NCI-H1694 treated with DMSO at 0.1 percent for 48 hours (cell line): ENCODE measurements at regions not wholly inside any gene's neighbourhood (a gene's known extent, or its start where the extent isn't known, plus 50 kb on each side); places are given as distances from the start of the nearest gene placed in this dataset.
A peak's percentile ranks its signal among the peaks of the same experiment; 100 is the strongest.
"Not testable (repeated sequence)": the region's sequence is repeated elsewhere in the genome, so short reads cannot be mapped to it uniquely, and the experiment has no call there.

ENCODE experiments used
- DNase-seq: peaks from one replicate; lab custom pipeline; 2025; lab: John Stamatoyannopoulos, UW

DNA sequence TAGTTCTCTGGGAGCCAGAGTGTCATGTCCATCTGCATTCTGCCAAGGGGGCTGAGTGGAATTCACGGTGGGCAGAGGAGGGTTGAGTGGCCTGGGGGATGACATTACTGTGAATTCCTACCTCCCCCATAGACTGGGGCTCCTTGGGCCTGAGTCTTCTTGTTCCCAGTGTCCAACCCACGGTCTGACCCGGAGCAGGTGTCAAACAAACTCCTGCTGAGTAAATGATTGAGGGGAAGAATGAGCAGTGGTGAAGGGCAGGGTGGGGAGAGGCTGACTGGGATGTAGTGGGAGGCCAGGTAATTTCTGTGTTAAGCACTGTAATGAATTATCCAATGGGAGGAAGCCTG, 597.6 kb downstream of the MATN1 start:
- no peak for DNase-seq

DNA sequence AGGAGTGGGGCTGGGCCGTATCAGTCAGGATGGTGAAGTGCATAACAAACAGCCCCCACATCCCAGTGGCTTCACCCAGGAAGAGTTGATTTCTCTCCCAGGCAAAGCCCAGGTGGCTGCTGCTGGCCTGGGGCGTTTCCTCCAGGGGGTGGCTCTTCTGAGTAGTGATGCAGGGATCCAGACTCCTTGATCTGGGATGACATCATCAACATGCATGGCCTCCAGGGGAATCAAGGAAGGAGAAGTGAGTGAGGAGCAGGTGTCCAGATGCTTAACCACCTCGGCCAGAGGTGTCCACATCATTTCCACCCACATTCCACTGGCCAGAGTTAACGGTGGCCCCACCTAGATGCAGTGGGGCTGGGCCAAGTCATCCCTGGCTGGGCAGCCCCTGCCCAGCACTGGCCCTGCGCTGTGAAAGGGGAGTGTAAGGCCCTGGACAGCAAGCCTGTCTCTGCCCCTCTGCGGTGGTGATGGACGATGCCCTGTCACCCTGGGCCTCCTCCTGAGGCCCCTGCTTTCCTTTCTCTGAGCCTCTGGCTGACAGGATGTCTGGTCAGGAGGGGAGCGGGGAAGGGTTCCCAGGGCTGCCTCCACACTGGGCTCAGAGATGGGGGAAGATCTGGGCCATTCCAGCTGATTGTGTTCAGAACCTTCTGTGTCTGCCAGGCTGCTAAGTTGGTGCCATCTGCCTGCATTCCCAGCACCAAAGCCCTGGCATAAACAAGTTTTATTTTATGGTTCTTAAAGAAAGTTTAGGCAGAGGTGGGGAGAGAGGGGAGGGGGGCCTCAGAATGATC, 598.2 kb downstream of the MATN1 start:
- DNase-seq = no peak

DNA sequence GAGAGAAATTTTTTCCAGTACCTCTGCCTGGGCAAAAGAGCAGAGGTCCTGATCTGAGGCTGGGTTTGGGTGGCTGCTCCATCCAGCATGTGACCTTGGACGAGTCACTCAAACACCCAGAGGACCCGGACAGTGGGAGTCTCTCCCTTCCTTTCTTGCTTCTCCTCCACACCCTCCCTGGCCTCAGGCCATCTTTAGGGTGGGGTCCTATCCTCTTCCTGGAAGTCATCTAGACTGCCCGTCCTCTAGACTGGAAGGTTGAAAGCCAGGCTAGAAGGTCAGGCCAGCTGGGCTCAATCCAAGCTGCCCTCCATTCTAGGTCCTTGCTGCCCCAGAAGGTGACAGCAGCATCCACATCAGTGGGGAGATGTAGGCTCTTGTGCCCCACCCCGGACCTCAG, 599.5 kb downstream of the MATN1 start:
- no peak for DNase-seq

DNA sequence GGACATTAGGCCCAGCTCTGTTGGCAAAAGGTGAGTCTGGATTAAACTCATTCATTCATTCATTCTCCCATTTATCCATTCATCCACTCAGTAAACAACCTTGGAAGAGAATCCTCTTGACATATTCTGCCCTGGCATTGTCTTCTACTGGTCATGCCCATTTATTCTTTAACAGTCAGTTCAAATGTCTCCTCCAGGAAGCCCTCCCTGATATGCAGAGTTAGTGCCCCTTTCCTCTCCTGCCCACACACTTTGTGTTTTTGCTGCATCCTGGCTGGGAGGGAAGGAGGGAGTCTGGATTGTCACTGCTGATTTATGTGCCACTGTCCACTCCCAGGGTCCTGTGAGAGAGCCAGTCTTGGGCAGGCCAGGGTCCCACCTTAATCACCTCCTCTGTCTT, 600.3 kb downstream of the MATN1 start:
- DNase-seq = no peak

DNA sequence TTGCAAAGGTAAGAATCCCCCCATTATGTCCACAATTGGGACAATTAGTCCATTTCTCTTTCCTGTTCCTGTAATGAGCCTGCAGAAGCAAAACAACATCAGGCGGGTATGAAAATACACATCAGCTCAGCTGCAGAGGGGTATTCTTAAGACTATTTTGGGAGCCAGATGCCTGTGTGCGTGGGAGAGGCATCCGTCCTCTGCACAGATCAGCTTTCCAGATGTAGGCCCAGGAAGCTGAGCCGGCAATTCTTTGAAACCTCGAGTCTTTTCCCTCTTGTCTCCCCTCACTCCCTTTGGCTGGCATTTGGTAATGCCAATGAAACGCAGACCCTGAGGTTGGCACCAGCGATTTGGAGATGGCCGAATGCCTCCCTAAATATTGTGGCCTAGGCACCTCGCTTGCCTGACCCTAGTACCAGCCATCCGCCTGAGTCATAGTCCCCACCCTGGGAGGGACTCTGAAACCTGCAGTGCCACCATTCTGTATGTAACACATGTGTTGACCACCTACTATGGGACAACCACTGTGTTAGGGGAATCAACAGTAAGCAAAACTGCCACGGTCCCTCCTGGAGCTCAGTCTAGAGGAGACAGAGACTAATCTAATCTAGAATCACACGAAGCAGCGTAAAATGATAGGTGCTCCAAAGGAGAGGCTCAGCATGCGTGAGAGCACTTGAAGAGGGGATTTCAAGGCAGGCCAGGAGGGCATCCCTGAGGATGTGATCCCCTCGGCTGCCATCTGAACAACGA, 603.0 kb downstream of the MATN1 start:
- no peak for DNase-seq

DNA sequence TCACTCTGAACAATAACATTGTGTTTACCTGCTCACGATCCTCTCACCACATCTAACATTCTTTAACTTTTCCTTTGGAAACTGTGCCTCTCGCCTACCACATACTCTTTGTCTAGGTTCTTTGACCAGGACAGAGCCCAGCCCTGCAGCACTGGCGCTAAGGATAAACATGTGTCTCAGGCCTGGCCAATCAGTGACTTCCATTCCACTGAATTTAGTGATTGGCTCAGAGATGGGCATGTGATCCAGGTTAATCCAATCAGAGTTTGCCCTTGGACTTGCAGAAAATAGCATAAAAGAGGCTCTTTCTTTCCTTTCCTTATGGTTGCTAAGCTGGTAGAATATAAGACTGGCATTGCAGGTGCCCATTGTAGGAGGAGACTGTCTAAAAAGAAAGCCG, 605.7 kb downstream of the MATN1 start:
- DNase-seq = no peak

DNA sequence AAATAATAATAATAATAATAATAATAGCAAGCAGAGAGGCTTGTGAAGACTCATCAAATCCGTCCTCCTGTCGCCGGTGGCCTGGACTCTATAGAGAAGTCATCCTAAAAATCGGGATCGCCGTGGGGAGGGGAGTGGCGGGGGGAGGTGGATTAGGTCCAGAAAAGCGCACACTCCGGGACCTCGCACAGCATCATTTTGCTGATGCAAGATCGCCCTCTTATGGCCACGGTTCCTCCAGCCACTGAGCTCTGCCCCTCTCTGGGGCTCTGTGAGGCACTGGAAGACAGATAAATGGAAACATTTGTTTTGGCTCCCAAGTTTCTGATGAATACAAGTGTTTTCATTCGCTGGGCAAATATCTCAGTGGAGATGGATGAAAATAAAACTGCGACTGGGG, 612.0 kb downstream of the MATN1 start:
- peak; percentile 51 for DNase-seq

DNA sequence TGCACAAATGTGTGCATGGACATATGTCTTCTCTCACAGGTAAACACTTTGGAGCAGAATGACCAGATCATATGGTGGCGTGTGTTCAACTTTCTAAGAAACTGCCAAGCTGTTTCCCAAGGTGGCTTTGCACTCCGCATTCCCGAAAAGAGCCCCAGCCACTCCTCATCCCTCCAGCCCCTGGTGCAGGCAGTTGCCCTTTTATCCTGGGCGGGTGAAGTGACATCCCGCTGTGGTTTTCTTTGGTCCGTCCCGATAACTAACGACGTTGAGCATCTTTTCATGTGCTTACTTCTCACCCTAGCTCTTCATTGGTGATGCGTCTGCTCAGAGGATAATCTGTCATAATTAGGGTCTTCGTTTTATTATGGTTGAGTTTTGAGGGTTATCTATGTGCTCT, 612.5 kb downstream of the MATN1 start:
- DNase-seq = no peak

DNA sequence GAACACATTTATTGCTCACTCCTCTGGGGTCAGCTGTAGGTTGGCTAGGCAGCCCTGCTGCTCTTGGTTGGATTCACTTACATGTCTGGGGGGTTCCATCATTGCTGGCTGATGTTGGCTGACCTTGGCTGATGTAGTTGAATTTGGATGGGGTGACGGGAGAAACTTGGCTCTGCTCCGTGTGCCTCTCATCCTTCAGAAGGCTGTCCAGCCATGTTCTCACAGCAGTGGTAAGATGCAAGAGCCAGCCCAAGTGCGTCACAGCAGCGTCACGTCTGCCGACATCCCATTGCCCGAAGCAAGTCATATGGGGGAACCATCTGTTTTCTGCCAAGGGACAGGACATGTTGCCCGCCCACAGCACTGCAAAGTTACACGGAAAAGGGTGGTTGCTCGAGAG, 613.5 kb downstream of the MATN1 start:
- DNase-seq = no peak

DNA sequence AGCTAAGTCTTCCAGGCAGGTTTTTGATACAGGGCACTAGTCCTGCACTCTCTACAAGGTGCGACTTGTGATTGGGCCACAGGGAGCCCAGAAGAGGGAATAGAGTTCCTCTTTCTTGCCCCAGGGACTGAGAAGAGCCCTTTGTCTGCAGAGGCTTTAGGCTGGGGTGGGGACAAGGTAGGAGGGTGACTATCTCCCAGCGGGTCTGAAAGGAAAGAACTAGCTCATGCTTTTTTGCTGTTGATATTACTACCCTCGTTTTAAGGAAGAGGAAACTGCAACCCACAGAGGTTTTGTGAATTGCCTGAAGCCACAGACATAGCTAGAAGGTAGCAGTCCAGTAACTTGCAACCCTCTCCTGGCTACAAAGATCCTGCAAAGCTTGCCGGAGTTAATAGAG, 615.2 kb downstream of the MATN1 start:
- no peak for DNase-seq

DNA sequence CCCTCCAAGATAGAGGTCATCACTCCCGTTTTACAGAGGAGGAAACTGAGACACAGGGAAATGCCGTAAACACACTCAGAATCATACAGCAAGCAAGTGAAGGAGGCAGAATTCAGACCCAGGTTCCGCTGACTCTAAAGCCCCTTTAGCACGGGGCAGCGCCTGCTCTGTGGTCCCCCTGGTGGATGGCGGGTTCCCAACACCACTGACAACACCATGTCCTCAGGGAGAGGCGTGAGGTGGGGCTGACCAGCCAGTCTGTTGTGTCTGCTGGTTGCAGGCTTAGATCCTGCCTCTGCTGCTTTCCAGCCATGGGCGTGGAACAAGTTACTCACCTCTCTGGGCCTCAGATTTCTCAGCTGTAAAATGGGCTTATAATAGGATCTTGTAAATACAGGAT, 617.3 kb downstream of the MATN1 start:
- DNase-seq = no peak

DNA sequence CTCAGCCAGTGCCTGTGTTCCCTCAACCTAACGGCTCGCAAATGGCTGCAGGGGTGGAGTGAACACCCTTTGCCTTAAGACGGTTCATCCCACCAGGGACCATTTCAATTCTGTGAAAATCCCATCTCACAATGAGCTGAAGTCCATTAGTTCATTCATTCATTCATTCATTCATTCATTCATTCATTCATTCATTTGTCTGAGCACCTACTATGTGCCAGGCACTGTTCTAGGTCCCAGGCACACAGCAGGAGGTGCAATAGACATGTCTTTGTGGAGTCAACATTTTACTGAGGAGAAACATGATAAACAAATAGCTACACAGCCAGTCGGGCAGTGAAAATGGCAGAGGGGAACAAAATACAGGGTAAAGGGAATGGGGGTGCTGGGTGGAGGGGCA, 618.8 kb downstream of the MATN1 start:
- no peak for DNase-seq

DNA sequence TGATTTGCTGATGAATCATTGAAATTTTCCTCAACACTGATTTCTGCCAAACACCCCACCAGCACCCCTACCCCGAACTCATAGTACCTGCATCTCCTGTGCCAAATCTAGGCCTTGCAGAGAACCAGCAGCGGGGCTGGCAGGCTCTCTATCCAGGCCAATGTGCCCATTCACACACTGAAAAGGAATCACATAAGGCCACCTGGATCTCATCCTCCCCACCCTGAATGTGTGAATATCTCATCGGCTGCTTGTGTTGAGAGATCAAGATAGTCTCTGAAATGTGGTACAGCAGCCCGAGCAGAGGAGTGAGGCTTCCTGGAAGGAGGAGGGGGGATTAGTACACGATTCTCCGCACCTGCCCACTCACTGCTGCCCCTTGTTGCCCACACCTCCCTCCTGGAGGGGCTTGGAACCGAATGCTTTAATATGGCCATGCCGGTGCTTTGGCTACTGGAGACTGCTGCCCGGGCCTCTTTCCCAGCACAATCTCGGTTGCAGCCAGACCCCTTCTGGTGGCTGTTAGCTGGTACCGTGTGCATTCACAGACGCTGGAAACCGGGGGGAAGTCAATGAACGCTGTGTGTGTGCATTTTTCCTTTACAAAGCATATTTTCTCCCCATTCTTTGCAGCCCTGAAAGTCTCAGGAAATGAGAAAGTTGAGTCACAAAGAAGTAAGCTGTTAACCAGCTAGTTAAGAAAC, 619.5 kb downstream of the MATN1 start:
- no peak for DNase-seq

DNA sequence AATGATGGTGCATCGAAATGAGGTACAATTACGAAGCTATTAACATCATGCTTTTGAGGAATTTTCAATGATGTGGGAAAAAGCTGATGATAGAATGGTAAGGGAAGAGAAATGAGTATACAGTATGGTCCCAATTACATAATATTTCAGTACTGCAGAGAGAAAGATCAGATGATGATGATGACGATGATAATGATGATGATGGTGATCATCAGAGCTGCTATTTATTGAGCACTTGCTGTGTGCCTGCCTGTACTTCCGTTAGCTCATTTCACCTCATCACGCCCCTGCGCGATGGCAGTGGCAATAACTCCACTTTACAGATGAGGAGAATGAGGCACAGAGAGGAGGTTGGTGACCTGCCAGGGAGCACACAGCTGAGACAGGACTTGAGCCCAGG, 620.8 kb downstream of the MATN1 start:
- no peak for DNase-seq

DNA sequence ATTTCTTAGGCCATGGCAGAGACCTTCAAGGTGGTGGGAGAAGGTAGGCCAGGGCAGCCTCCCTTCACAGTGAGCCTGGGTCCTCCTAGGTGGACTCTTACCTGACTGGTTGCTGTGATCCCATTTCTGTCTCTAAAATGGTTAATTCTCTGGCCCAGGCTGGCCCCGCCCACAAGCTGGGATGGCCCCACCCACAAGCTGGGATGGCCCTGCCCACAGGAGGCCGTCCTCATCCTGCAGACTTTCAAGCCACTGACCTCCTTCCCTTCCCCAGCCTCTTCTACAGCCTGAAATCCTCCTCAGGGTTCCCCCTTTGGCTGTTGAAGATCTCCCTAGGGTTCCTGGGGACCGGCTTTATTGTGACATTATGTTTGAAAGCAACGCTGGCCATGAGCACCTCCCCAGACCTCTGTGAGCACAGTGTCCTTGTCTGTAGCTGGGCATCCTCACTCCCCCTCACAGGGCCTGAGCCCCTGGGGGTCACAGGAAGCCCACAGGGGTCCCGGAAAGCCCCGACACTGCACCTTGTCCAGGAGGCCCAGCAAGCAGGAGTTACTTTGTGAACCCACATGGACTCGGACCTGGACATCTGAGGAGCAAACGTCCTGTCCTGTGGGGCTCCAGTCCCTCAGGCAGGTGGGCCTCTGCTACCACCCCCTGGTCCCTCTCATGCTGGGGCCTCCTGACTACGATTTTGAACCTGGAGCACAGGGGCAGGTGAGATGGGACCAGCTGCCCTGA, 621.7 kb downstream of the MATN1 start:
- no peak for DNase-seq

DNA sequence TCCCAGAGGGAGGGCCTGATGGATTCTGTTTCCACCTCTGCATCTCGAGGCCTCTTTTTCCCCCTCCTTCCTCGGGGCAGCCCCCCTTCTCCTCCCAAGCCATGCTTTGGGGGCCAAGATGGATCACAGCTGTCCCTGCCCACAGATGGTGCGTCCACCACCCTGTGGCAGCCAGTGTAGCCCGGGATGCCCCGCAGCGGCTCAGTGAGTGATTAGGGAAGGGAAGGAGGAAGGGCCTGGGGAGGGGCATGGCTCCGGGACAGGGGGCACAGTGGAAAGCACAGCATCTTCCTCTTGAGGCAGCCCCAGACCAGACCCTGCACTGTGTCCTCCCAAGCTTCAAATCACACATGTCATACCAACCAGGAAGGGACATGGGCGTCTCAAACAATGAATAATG, 622.4 kb downstream of the MATN1 start:
- no peak for DNase-seq

DNA sequence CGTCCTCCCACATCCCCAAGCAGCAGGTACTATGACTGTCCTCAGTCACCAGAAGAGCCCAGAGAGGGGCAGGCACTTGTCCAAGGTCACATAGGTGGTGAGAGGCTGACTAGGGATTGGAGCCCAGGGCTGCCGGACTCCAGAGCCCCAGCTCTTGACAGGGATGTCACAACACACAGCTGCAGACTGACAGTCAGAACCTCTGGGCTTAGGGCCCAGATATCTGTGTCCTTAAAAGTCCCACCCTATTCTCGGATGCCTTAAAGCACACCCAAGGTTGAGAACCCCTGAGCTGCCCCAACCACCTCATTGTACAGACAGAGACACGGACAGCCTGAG, 622.9 kb downstream of the MATN1 start:
- DNase-seq = no peak

DNA sequence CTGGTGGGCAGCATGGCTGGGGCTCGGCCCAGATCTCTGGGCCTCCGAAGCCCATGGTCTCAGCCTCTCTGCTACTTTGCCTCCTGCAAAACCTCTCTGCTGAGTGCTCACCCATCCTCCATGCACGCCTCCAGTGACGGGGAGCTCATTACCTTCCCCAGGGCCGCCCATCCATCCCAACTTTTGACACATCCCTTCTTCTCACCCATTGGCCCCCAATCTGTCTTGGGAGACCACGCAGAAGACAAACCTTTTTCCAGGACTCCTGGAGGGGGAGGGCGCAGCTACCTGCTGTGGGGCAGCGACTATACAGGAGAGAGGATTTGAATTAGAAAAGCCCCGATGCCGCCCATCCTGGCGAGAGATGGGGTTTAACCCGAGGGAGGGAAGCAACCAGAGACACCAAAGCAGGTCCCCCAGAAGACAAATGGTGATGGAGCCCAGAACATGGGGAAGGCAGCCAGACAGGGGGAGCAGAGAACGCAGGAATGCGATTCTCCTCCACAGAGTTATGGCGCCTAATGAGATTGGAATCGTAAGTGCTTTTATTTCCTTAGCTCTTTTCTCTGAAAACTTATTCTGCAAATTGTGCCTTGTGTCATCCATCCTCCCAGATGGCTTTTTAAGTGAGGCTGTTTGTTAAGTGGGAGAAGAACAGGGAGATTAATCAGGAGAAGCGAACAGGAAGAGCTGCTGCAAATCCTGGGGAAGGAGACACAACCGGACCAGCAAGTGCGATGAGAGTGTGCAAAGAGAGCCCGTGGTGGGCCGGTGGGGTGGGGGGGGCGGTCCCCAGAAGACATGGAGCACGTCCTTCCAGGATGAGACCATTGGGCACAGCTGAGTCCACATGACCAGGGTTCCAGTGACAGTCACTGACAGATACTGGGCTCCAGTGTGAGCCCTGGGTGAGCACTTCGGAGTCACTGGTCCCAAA, 623.5 kb downstream of the MATN1 start:
- DNase-seq = no peak

DNA sequence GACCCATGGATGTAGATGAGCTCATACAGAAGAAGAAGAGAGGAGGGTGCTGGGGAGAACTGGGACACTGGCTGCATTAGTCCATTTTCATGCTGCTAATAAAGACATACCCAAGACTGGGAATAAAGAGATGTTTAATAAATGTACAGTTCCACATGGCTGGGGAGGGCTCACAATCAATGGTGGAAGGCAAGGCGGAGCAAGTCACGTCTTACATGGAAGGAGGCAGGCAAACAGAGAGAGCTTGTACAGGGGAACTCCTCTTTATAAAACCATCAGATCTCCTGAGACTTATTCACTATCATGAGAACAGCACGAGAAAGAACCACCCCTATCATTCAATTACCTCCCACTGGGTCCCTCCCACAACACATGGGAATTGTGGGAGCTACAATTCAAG, 625.5 kb downstream of the MATN1 start:
- DNase-seq = not testable (repeated sequence)

DNA sequence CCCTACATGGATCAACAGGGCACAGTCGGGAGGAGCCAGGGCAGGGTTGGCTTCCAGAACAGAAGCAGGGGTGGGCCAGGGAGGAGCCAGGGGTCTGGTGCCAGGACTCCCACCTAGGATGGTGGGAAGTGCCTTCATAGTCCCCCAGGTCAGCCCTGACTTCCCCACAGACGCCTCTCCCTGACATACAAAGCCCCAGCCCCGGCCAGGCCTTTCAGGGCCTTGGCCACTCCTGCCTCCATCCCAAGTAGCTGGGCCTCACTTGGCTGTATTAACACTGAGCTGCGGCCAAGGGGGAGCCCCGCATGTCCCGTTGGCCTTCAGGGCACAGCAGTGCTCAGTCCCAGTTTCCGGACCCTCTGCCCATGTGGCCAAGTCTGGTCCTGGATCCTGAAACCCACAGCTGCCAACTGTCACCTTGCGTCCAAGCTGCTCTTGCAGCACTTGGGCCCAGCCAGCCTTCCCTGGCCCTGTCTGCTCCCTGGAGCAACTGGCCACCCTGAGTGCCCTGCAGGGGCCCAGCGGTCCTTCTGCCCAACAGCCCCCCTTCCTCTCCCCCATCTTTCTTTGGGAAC, 627.8 kb downstream of the MATN1 start:
- DNase-seq = no peak

DNA sequence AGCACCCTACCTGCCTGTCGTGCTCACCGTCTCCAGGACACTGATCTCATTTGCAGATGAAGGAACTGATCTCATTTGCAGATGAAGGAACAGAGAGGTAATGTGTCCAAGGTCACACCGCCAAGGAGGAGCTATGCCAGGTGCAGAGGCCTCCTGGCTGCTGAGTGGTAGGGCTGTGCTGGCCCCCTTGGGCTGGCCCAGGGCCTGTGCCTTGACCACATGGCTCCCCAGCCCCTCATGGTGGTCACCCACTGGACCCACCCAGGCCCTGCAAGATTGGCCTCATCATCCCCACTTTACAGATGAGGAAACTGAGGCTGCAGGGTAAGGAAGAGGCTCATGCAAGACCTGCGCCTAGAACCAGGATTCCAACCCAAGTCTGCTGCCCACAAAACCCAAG, 628.3 kb downstream of the MATN1 start:
- no peak for DNase-seq
